Ectodermal cell (in vitro differentiated cells): ENCODE measurements at regions not wholly inside any gene's neighbourhood (a gene's known extent, or its start where the extent isn't known, plus 50 kb on each side); places are given as distances from the start of the nearest gene placed in this dataset.

Experiments used
- H3K27ac ChIP-seq: 2 replicates; pipeline ENCODE4 v1.7.0; 2013; ENCODE audit warnings: mild to moderate bottlenecking, low read depth, low read length; ENCODE audit not compliant: insufficient read depth, poor library complexity, severe bottlenecking
- H3K27me3 ChIP-seq: 2 replicates; pipeline ENCODE4 v1.7.0; 2013; ENCODE audit warnings: mild to moderate bottlenecking, low read length; ENCODE audit not compliant: insufficient read depth, control insufficient read depth, poor library complexity, severe bottlenecking
- H3K36me3 ChIP-seq: one replicate; pipeline ENCODE4 v1.7.0; 2013; ENCODE audit warnings: low read length; ENCODE audit not compliant: control insufficient read depth, insufficient read depth
- H3K4me1 ChIP-seq: one replicate; pipeline ENCODE4 v1.7.0; 2013; ENCODE audit warnings: low read length; ENCODE audit not compliant: control insufficient read depth, insufficient read depth
- H3K4me3 ChIP-seq: 2 replicates; pipeline ENCODE4 v1.7.0; 2013; ENCODE audit warnings: low read depth, low read length, control low read depth; ENCODE audit not compliant: insufficient read depth
- H3K9me3 ChIP-seq: 2 replicates; pipeline ENCODE4 v1.7.0; 2013; ENCODE audit warnings: mild to moderate bottlenecking, low read length, moderate library complexity; ENCODE audit not compliant: control insufficient read depth
- WGBS, 2 experiments: methylation state at CpG; one replicate each; pipeline ENCODE4 v1.1.7; 2013; ENCODE audit warnings: missing lambda C conversion rate in 2 of 2; 5-methylcytosine and 5-hydroxymethylcytosine counted together

GRCh38 chr2:172322049-172322448, 105.3 kb upstream of the ITGA6 start:
- 100% methylated on average over 1 to 2 of the region's 3 CpGs for WGBS, 2 experiments
- H3K27ac ChIP-seq = no peak overlapping the region
- H3K4me1 ChIP-seq = no peaks in the 10 kb centered on the region
- H3K4me3 ChIP-seq = no peak overlapping the region
- H3K36me3 ChIP-seq = no peaks in the 10 kb centered on the region
- H3K9me3 ChIP-seq = no peaks in the 10 kb centered on the region
- no peaks in the 10 kb centered on the region for H3K27me3 ChIP-seq

DNA sequence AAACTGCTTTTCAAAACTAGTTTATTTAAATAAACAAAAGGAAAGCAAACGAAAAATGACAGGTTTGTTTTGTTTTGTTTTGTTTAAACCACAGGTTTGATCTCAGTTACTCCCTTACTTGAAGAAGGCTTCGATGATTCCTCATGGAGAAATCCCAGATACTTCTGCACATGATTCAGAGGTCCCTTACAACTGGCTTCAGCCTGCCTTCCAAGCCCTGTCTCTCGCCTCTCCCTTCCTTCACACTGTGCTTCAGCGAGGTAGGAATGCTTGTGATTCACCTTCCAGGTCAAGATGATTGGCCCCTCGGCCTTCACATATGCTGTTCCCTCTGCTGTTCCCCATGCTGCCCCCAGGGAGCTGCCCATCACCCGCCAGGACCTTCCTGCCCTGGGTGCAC, 104.1 kb upstream of the ITGA6 start:
- H3K36me3 ChIP-seq = no peaks in the 10 kb centered on the region

DNA sequence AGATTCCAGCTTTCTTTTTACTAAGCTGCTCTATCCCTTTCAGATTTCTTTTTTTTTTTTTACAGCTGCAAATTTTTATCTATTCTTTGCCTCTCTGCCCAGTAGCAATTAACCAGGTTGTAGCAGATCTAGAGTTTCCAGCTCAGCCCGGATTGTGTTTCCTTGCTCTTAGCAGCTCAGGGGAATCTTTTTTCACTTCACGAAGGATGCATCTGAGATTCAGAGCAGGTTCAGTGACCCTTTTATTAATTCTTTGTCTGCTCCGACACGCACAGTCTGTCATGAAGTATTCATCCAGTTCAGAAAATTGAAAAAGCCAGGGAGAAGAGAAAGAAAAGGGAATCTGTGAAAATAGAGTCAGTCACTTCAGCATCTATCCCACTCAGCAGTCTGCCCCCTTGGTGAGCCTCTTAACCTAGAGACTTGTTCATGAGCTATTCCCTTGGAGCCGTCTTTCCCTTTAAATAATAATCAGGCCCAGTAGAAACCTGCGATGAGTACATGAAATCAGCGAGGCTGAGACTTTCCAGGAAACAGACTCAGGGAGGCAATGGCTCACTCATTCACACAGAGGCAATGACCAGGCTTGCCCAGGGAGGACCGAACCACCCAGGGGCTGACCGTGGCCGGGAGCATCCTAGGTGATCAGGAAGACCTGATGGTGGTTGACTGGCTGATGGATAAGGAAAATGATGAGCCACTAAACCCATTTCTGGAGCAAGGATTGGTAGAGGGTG, 103.4 kb upstream of the ITGA6 start:
- WGBS, 2 experiments = 92 to 93% methylated on average over 10 of the region's 10 CpGs
- H3K4me3 ChIP-seq = no peak overlapping the region
- H3K9me3 ChIP-seq = no peaks in the 10 kb centered on the region
- no peaks in the 10 kb centered on the region for H3K36me3 ChIP-seq
- no peaks in the 10 kb centered on the region for H3K27me3 ChIP-seq
- no peak overlapping the region for H3K27ac ChIP-seq
- H3K4me1 ChIP-seq = no peaks in the 10 kb centered on the region

More for the DNA sequence above, 104.1 kb upstream of the ITGA6 start:
- WGBS, 2 experiments = 90 to 95% methylated on average over 6 of the region's 6 CpGs
- H3K4me3 ChIP-seq = no peak overlapping the region
- no peaks in the 10 kb centered on the region for H3K4me1 ChIP-seq
- H3K27me3 ChIP-seq = no peaks in the 10 kb centered on the region
- no peak overlapping the region for H3K27ac ChIP-seq
- H3K9me3 ChIP-seq = no peaks in the 10 kb centered on the region

DNA sequence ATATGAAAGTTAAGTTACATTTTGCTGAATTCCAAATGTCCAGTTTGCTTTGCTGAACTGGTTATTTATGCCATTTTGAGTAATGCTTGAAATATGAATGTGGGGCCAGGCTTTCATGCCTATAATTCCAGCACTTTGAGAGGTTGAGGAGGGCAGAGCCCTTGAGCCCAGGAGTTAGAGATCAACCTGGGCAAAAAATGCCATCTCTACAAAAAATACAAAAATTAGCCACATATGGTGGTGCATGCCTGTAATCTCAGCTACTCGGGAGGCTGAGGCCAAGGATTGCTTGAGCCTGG, 101.2 kb upstream of the ITGA6 start:
- WGBS, 2 experiments = 87 to 90% methylated on average over 1 of the region's 1 CpG
- H3K9me3 ChIP-seq = no peaks in the 10 kb centered on the region
- H3K27ac ChIP-seq = no peak overlapping the region
- H3K27me3 ChIP-seq = no peaks in the 10 kb centered on the region
- no peaks in the 10 kb centered on the region for H3K4me1 ChIP-seq
- H3K36me3 ChIP-seq = no peaks in the 10 kb centered on the region
- H3K4me3 ChIP-seq = no peak overlapping the region

GRCh38 chr2:172328103-172328841, 99.1 kb upstream of the ITGA6 start:
- H3K27me3 ChIP-seq = no peaks in the 10 kb centered on the region
- H3K27ac ChIP-seq = no peak overlapping the region
- H3K4me1 ChIP-seq = no peaks in the 10 kb centered on the region
- H3K4me3 ChIP-seq = no peak overlapping the region
- no peaks in the 10 kb centered on the region for H3K9me3 ChIP-seq
- 93 to 94% methylated on average over 3 of the region's 3 CpGs for WGBS, 2 experiments
- H3K36me3 ChIP-seq = no peaks in the 10 kb centered on the region

DNA sequence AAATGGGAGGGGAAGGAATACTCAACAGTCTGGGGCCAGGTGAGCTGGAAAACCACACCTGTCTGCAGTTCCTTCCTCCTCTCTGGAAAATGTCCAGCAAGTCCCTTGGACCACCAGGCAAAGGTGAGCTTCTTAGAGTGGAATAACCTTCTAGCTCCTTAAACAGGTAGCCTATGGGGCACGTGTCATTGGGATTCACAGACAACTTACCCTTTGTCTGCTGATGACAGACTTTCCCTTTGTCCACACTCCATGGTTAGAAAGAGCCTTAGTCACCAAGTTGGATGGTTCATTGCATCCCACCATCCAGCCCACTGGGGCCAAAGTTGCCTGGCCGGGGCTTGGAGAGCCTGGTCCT, 98.0 kb upstream of the ITGA6 start:
- no peak overlapping the region for H3K4me3 ChIP-seq
- H3K4me1 ChIP-seq = no peaks in the 10 kb centered on the region
- H3K27me3 ChIP-seq = no peaks in the 10 kb centered on the region
- no peak overlapping the region for H3K27ac ChIP-seq
- 91 to 93% methylated on average over 2 of the region's 2 CpGs for whole genome bisulfite sequencing, 2 experiments
- H3K9me3 ChIP-seq = no peaks in the 10 kb centered on the region
- no peaks in the 10 kb centered on the region for H3K36me3 ChIP-seq

DNA sequence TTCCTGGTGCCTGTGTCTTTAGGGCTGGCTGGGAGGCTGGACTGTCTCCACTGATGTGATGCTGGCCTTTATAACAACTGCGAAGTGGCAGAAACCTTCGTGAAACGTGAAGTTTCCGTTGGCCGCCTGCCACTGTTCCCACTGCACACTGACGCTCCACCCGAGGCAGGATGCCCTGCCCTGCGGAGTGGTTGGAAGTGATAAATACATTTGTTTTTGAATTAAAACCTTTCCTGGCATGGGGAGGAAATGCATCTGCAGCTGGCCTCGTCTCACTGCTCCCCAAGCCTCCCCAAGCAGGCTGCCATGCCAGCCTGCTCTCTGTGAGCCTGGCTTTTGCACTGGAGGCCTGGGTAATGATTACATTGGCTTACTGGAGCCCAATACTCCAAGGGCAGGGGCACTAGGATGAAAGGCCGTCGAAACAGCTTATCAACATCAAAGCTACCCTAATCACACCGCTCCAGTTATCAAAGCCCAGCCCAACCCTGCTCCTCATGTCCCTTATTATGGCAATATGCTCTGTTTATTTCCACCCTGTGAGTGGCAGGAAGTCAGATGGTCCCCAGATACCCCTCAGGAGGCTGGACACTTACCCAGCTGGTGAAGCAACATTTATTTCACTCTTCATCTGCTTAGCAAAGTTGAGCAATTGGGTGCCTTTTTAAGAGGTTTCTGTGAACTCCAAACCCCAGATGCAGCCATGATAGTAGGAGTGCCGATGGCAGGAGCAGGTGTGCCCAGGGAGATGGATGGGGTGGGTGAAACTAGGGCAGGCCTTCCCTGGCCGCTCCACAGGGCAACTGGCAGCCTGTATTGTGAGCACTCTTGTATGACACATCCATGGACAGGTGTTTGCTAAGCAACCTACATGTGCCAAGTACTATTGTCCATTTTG, 97.4 kb upstream of the ITGA6 start:
- 86 to 87% methylated on average over 14 of the region's 14 CpGs for WGBS, 2 experiments
- no peak overlapping the region for H3K27ac ChIP-seq
- no peak overlapping the region for H3K4me3 ChIP-seq
- H3K4me1 ChIP-seq = no peaks in the 10 kb centered on the region
- no peaks in the 10 kb centered on the region for H3K27me3 ChIP-seq
- H3K36me3 ChIP-seq = no peaks in the 10 kb centered on the region
- H3K9me3 ChIP-seq = no peaks in the 10 kb centered on the region

DNA sequence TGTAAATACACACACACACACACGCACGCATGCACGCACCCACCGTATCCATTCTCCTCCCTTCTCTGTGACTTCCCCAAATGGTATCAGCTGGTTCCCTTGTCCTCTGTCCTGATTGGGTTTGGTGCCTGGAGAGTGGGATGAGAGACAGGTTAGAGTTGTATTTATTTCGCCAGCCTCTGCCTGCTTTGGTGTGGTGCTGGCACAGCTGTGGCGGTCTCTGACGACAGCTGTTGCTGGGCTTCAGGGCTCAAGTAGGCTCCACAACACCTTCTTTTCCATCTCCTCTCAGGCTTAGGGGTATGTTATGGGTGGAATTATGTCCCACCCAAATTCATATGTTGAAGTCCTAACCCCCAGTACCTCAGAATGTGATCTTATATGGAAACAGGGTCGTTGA, 94.9 kb upstream of the ITGA6 start:
- H3K4me3 ChIP-seq = no peak overlapping the region
- no peaks in the 10 kb centered on the region for H3K27me3 ChIP-seq
- H3K36me3 ChIP-seq = no peaks in the 10 kb centered on the region
- no peaks in the 10 kb centered on the region for H3K4me1 ChIP-seq
- H3K9me3 ChIP-seq = no peaks in the 10 kb centered on the region
- no peak overlapping the region for H3K27ac ChIP-seq
- 78 to 79% methylated on average over 8 of the region's 8 CpGs for WGBS, 2 experiments

DNA sequence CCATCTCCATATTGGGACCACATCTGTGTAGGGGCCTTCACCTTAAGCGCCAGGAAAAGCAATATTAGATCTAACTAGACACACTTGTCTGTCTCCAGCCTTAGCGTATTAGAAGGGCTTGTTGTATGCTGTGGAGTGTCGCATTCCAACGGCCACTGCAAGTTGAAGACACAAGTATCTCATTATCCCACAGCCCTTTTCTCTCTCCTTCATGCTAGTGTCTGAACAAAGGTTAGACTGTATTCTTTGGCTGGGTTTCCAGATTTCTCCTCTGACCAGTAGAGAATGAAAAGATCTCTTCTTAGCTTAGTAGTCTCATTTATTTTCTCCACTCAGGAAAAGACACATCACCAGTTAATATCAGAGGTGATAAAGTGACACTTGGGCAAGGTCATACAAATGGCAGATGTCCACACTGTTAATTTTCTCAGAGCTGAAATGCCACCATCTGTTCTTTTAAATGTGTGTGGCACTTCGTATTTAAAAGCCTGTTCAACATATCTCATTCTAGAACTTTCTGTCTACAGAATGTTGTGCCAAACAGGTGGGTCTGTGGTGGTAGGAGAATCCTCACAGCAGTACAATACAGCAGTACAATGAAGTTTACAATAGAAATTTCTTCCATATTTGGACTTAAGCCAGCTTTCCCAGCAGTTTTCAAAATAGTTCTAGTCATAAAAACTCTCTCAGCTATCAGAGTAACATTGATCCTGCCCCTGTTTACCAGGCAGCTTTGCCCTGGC, 94.0 kb upstream of the ITGA6 start:
- no peaks in the 10 kb centered on the region for H3K27me3 ChIP-seq
- no peaks in the 10 kb centered on the region for H3K9me3 ChIP-seq
- H3K4me1 ChIP-seq = no peaks in the 10 kb centered on the region
- 93 to 96% methylated on average over 4 to 5 of the region's 5 CpGs for WGBS, 2 experiments
- no peak overlapping the region for H3K27ac ChIP-seq
- no peaks in the 10 kb centered on the region for H3K36me3 ChIP-seq
- no peak overlapping the region for H3K4me3 ChIP-seq

DNA sequence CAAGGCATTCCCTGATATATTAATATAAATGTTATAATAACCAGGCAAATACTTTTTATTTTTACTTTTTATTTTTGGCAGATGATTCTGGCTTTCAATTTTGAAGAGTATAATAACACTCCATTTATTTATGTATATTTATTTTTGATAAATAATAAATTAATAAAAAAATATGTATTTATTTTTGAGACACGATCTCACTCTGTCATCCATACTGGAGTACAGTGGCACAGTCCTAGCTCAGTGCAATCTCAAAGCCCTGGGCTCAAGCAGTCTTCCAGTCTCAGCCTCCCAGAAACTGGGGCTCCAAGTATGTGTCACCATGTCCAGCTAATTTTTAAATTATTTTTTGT, 93.4 kb upstream of the ITGA6 start:
- H3K36me3 ChIP-seq = no peaks in the 10 kb centered on the region
- no peaks in the 10 kb centered on the region for H3K9me3 ChIP-seq
- H3K27ac ChIP-seq = no peak overlapping the region
- H3K4me1 ChIP-seq = no peaks in the 10 kb centered on the region
- H3K4me3 ChIP-seq = no peak overlapping the region
- no peaks in the 10 kb centered on the region for H3K27me3 ChIP-seq
- 100% methylated on average over 1 of the region's 1 CpG for WGBS, 2 experiments
